Right lobe of liver (tissue), 4 donors: ENCODE measurements at regions not wholly inside any gene's neighbourhood (a gene's known extent, or its start where the extent isn't known, plus 50 kb on each side); places are given as distances from the start of the nearest gene placed in this dataset.

ENCODE experiments used
- CTCF ChIP-seq, 4 donors: fragments of 200-600 bp in 3 of 4; fragments of 450-650 bp in 1 of 4; IDR thresholded peaks; one replicate each; pipeline versions ENCODE4 v1.5.1 to v1.8.0; 2016 to 2022; ENCODE audit warnings: antibody characterized with exemption in 4 of 4, mild to moderate bottlenecking in 2 of 4
- POLR2A ChIP-seq: fragments of 450-650 bp; IDR thresholded peaks from one replicate; pipeline ENCODE4 v1.6.1; 2017; ENCODE audit warnings: antibody characterized with exemption, mild to moderate bottlenecking
- donor health status: DM: no; HTN: no; CAD: no.
- donor health status: DM: no; HTN: no; CAD: no.
- donor health status: DM: no; HTN: yes; CAD: no.

- no peak for TF ChIP-seq POLR2A
- TF ChIP-seq CTCF (IDR thresholded peaks at IDR 0.05) = no peak
Measured at GRCh38 chr4:116303736-116304188, 781.6 kb downstream of the TRAM1L1 start.
